ENCODE measurements at regions not wholly inside any gene's neighbourhood (a gene's known extent, or its start where the extent isn't known, plus 50 kb on each side); places are given as distances from the start of the nearest gene placed in this dataset.
A peak's percentile ranks its signal among the peaks of the same experiment; 100 is the strongest.

DNA sequence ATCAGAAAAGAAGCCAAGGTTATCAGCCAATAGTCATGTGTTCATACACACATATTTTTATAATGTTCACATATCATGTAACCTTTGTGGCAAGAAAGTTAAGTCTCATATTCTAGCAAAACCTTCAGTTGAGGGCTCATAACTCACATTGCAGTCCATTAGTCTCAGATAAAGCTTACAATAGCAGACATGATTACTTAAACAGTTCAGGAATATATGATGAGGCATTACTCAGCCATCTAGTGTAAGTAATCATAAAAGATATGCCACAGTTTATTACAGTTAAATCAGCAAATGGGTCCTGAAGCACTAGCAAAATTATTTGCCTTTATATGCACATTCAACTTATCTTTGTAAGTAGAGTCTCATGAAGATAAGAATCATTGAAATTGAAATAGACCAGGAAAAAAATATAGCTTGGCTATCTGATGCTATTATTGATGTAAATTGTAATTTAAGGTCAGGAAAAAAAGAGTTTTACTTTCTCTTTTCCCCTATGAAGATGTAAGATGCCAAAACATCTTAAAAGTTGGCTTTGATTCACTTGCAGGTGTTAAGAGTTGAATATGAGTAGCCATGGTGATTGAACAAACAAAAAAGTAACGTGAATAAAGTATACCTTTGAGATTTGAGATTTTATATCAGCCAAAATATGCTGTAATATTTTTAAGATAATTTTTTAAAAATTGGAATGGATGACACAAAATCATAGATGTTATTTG, 537.0 kb downstream of the SLC6A15 start:
- ATAC-seq (ENCODE audit: low read depth) (peak; percentile 92), DNase-seq (peak; percentile 90)
- ChIA-PET CTCF (no interaction called here), POLR2A (ENCODE audit: unreplicated experiment) (no interaction called here)
- Histone ChIP-seq H3K9me3 (ENCODE audit: control insufficient read depth, insufficient read depth, low read length) (no peaks in the 10 kb centered on the region), H3K27ac (ENCODE audit: insufficient read depth, low read length) (no peak overlapping the region), H2AK9ac (replicated peaks; ENCODE audit: low read depth, low read length, poor library complexity) (no peak overlapping the region), H2AK5ac (ENCODE audit: low read depth, low read length) (no peak overlapping the region), H3K18ac (ENCODE audit: low read depth, low read length) (no peak overlapping the region), H3K79me1 (ENCODE audit: low read depth in 1 of 2, low read length in 2 of 2) (no peaks in the 10 kb centered on the region), H3K9me1 (ENCODE audit: insufficient read depth, low read length) (no peaks in the 10 kb centered on the region), H3K36me3 (ENCODE audit: control insufficient read depth, insufficient read depth, low read length) (no peaks in the 10 kb centered on the region), H2BK5ac (ENCODE audit: low read depth, low read length, poor library complexity, severe bottlenecking) (peak overlapping the region; percentile 65), H2BK15ac (ENCODE audit: low read depth, low read length) (no peak overlapping the region), H3K56ac (ENCODE audit: extremely low read depth, insufficient read depth, low read length) (no peak overlapping the region), H2AFZ (replicated peaks; ENCODE audit: low read length, poor library complexity) (no peak overlapping the region), H4K5ac (ENCODE audit: low read depth, low read length) (no peak overlapping the region), H3K14ac (replicated peaks; ENCODE audit: low read depth, low read length) (no peak overlapping the region), H4K8ac (ENCODE audit: low read depth in 2 of 2, low read length in 2 of 2) (no peak overlapping the region), H3K9ac (ENCODE audit: low read depth, low read length) (no peak overlapping the region), H4K91ac (ENCODE audit: insufficient read depth, low read depth, low read length) (no peak overlapping the region), H3K4me1 (ENCODE audit: control insufficient read depth, insufficient read depth, low read length) (no peaks in the 10 kb centered on the region), H4K20me1 (ENCODE audit: insufficient read depth, low read length) (no peaks in the 10 kb centered on the region), H3K4me2 (ENCODE audit: low read depth, low read length) (peak overlapping the region; percentile 35; the same call in 1 of the 2 replicates), H2BK20ac (ENCODE audit: low read depth, low read length) (no peak overlapping the region), H2BK120ac (ENCODE audit: low read depth, low read length) (peak overlapping the region; percentile 62), H3K4me3 (ENCODE audit: insufficient read depth, low read depth, low read length) (no peak overlapping the region), H3K4ac (ENCODE audit: low read depth, low read length) (no peak overlapping the region), H3K27me3 (ENCODE audit: control insufficient read depth, insufficient read depth, low read length) (no peaks in the 10 kb centered on the region), H3K23ac (ENCODE audit: low read depth, low read length) (no peak overlapping the region)
- intact Hi-C loops (cut with micrococcal nuclease) (loop anchor here (5.0 kb wide), 1 partner anchor 243 kb away; no protein-coding TSS in a partner anchor), dilution Hi-C loops (cut with HindIII; ENCODE audit: low sequenced_read_pairs, unreplicated experiment) (no loop called here), in situ Hi-C loops (cut with MboI; ENCODE audit: low sequenced_read_pairs) (no loop called here)
- TF ChIP-seq RAD21 (IDR thresholded peaks at IDR 0.05; ENCODE audit: low read length) (no peak), FOS (IDR thresholded peaks at IDR 0.05; ENCODE audit: low read depth, low read length) (0 out of 2 replicates have a peak, but pooled peaks have one; percentile 9), MAFK (IDR thresholded peaks at IDR 0.05; ENCODE audit: low read depth, low read length) (no peak)
- BruUV-seq (replicated peaks): no TSS peak
- no CpG with 5 or more reads among the region's 1 CpG for WGBS, 2 experiments (ENCODE audit: extremely low coverage in 2 of 2, insufficient read length in 1 of 2)

Data from IMR-90 (cell line).